ENCODE measurements at regions not wholly inside any gene's neighbourhood (a gene's known extent, or its start where the extent isn't known, plus 50 kb on each side); places are given as distances from the start of the nearest gene placed in this dataset.
"Not testable (repeated sequence)": the region's sequence is repeated elsewhere in the genome, so short reads cannot be mapped to it uniquely, and the experiment has no call there.

GRCh38 chr2:168300460-168300859 is 53.1 kb upstream of the STK39 start:
- DNase-seq: peak; percentile 28

GRCh38 chr2:168304024-168304681 is 56.8 kb upstream of the STK39 start:
- DNase-seq: no peak

GRCh38 chr2:168307379-168307778 is 60.0 kb upstream of the STK39 start:
- DNase-seq: no peak

GRCh38 chr2:168310580-168310979 is 63.2 kb upstream of the STK39 start:
- no peak for DNase-seq

- DNase-seq: no peak
Observed at GRCh38 chr2:168311261-168311910, 64.0 kb upstream of the STK39 start.

- DNase-seq: no peak
Observed at GRCh38 chr2:168312036-168312822, 64.8 kb upstream of the STK39 start.

GRCh38 chr2:168314236-168314635 is 66.8 kb upstream of the STK39 start:
- no peak for DNase-seq

GRCh38 chr2:168315331-168316072 is 68.1 kb upstream of the STK39 start:
- DNase-seq: no peak

- peak; percentile 62 for DNase-seq
Observed at GRCh38 chr2:168316073-168316440, 68.7 kb upstream of the STK39 start.

- no peak for DNase-seq
Observed at GRCh38 chr2:168317282-168317681, 69.9 kb upstream of the STK39 start.

GRCh38 chr2:168320267-168320666 is 72.9 kb upstream of the STK39 start:
- no peak for DNase-seq

GRCh38 chr2:168322325-168323007 is 75.1 kb upstream of the STK39 start:
- no peak for DNase-seq

GRCh38 chr2:168323529-168324021 is 76.2 kb upstream of the STK39 start:
- DNase-seq: no peak

GRCh38 chr2:168326572-168326971 is 79.2 kb upstream of the STK39 start:
- DNase-seq: no peak

- no peak for DNase-seq
Observed at GRCh38 chr2:168327328-168327727, 79.9 kb upstream of the STK39 start.

GRCh38 chr2:168328421-168328820 is 81.0 kb upstream of the STK39 start:
- no peak for DNase-seq

- no peak for DNase-seq
Observed at GRCh38 chr2:168330624-168331423, 83.4 kb upstream of the STK39 start.

- DNase-seq: not testable (repeated sequence)
Observed at GRCh38 chr2:168335254-168335653, 87.9 kb upstream of the STK39 start.

- no peak for DNase-seq
Observed at GRCh38 chr2:168336786-168337388, 89.5 kb upstream of the STK39 start.

GRCh38 chr2:168338292-168338691 is 90.9 kb upstream of the STK39 start:
- DNase-seq: no peak
